Astrocyte (in vitro differentiated cells and primary cell): ENCODE measurements at regions not wholly inside any gene's neighbourhood (a gene's known extent, or its start where the extent isn't known, plus 50 kb on each side); places are given as distances from the start of the nearest gene placed in this dataset.

ENCODE experiments used
- DNase-seq: peaks from one replicate; pipeline ENCODE4 v3.0.0-alpha.2; 2010; ENCODE audit warnings: low read depth
- FAIRE-seq: peaks from 2 replicates; lab custom pipeline; 2011; peaks lifted over from hg19 to GRCh38; lab: Jason Lieb, UNC
- H2AFZ ChIP-seq: 2 replicates; pipeline ENCODE4 v1.6.0; 2012; ENCODE audit warnings: low read depth, low read length, inconsistent platforms
- H3K27ac ChIP-seq: 2 replicates; pipeline ENCODE4 v1.5.1; 2011; ENCODE audit warnings: low read depth, low read length, inconsistent platforms
- H3K27me3 ChIP-seq: 2 replicates; pipeline ENCODE4 v1.6.0; 2011; ENCODE audit warnings: low read length, inconsistent platforms; ENCODE audit not compliant: insufficient read depth
- H3K36me3 ChIP-seq: 2 replicates; pipeline ENCODE4 v1.5.1; 2011; ENCODE audit warnings: low read length, inconsistent platforms; ENCODE audit not compliant: insufficient read depth
- H3K4me1 ChIP-seq: 2 replicates; pipeline ENCODE4 v1.5.1; 2011; ENCODE audit warnings: low read length, inconsistent platforms; ENCODE audit not compliant: insufficient read depth
- H3K4me2 ChIP-seq: 2 replicates; pipeline ENCODE4 v1.6.0; 2012; ENCODE audit warnings: low read length, inconsistent platforms
- H3K4me3 ChIP-seq: 2 replicates; pipeline ENCODE4 v1.5.1; 2011; ENCODE audit warnings: low read depth, mild to moderate bottlenecking, low read length, inconsistent platforms; ENCODE audit not compliant: insufficient read depth
- H3K79me2 ChIP-seq: 2 replicates; pipeline ENCODE4 v1.6.0; 2012; ENCODE audit warnings: mild to moderate bottlenecking, low read length, inconsistent platforms; ENCODE audit not compliant: insufficient read depth
- H3K9ac ChIP-seq: 2 replicates; pipeline ENCODE4 v1.6.0; 2012; ENCODE audit warnings: mild to moderate bottlenecking, low read length, inconsistent platforms
- H3K9me3 ChIP-seq: 2 replicates; pipeline ENCODE4 v1.5.1; 2012; ENCODE audit warnings: low read depth, mild to moderate bottlenecking, low read length, inconsistent platforms; ENCODE audit not compliant: insufficient read depth
- H4K20me1 ChIP-seq: 2 replicates; pipeline ENCODE4 v1.6.0; 2012; ENCODE audit warnings: low read length, inconsistent platforms; ENCODE audit not compliant: insufficient read depth
- H3K27ac Mint-ChIP-seq: one replicate; pipeline ENCODE4 v1.8.0; 2021; ENCODE audit warnings: mild to moderate bottlenecking, mixed read lengths; ENCODE audit not compliant: unreplicated experiment
- H3K27me3 Mint-ChIP-seq: one replicate; pipeline ENCODE4 v1.8.0; 2021; ENCODE audit warnings: low read depth, mixed read lengths; ENCODE audit not compliant: unreplicated experiment
- H3K36me3 Mint-ChIP-seq: one replicate; pipeline ENCODE4 v1.8.0; 2021; ENCODE audit warnings: low read depth, mixed read lengths; ENCODE audit not compliant: unreplicated experiment
- H3K4me1 Mint-ChIP-seq: one replicate; pipeline ENCODE4 v1.8.0; 2021; ENCODE audit warnings: low read depth, mixed read lengths; ENCODE audit not compliant: unreplicated experiment
- H3K4me3 Mint-ChIP-seq: one replicate; pipeline ENCODE4 v1.8.0; 2021; ENCODE audit warnings: mild to moderate bottlenecking, moderate library complexity, mixed read lengths; ENCODE audit not compliant: unreplicated experiment
- H3K9me3 Mint-ChIP-seq: one replicate; pipeline ENCODE4 v1.8.0; 2021; ENCODE audit warnings: mild to moderate bottlenecking, mixed read lengths; ENCODE audit not compliant: unreplicated experiment
- EZH2 ChIP-seq: IDR thresholded peaks from 2 replicates; pipeline ENCODE4 v1.6.1; 2012; ENCODE audit warnings: mild to moderate bottlenecking, low read length, inconsistent platforms; ENCODE audit not compliant: insufficient read depth
- TF ChIP-seq, protein P1 (sequence below): IDR thresholded peaks from 2 replicates; pipeline ENCODE4 v1.5.1; 2011; ENCODE audit warnings: low read depth, mild to moderate bottlenecking, inconsistent platforms, low read length, moderate library complexity; ENCODE audit not compliant: insufficient read depth

DNA sequence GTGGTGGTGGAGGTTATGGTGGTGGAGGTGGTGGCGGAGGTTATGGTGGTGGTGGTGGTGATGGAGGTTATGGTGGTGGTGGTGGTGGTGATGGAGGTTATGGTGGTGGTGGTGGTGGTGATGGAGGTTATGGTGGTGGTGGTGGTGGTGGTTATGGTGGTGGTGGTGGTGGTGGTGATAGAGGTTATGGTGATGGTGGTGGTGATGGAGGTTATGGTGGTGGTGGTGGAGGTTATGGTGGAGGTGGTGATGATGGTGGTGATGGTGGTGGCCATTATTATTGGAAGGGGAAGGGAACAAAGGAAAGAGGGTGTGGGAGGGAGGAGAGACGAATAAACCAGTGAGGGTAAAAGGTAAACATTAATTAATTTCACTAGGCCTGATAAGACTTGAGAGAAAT lies 53.5 kb upstream of the TCF20 start:
- H3K36me3 ChIP-seq: no peaks in the 10 kb centered on the region
- H3K9me3 Mint-ChIP-seq: no peaks in the 10 kb centered on the region
- H3K9ac ChIP-seq: no peak overlapping the region
- peaks cover 27% of the 10 kb centered on the region for H3K27me3 Mint-ChIP-seq
- no peak overlapping the region for H2AFZ ChIP-seq
- no peak overlapping the region for H3K27ac Mint-ChIP-seq
- H3K79me2 ChIP-seq: no peaks in the 10 kb centered on the region
- TF ChIP-seq, protein P1, sequence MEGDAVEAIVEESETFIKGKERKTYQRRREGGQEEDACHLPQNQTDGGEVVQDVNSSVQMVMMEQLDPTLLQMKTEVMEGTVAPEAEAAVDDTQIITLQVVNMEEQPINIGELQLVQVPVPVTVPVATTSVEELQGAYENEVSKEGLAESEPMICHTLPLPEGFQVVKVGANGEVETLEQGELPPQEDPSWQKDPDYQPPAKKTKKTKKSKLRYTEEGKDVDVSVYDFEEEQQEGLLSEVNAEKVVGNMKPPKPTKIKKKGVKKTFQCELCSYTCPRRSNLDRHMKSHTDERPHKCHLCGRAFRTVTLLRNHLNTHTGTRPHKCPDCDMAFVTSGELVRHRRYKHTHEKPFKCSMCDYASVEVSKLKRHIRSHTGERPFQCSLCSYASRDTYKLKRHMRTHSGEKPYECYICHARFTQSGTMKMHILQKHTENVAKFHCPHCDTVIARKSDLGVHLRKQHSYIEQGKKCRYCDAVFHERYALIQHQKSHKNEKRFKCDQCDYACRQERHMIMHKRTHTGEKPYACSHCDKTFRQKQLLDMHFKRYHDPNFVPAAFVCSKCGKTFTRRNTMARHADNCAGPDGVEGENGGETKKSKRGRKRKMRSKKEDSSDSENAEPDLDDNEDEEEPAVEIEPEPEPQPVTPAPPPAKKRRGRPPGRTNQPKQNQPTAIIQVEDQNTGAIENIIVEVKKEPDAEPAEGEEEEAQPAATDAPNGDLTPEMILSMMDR: no peak
- no peak for TF ChIP-seq EZH2
- no peak for FAIRE-seq
- no peaks in the 10 kb centered on the region for H3K27me3 ChIP-seq
- no peak overlapping the region for H3K4me2 ChIP-seq
- H3K4me1 Mint-ChIP-seq: peaks cover 6% of the 10 kb centered on the region
- peaks cover 39% of the 10 kb centered on the region for H4K20me1 ChIP-seq
- no peak for DNase-seq
- H3K27ac ChIP-seq: no peak overlapping the region
- no peaks in the 10 kb centered on the region for H3K4me1 ChIP-seq
- H3K4me3 Mint-ChIP-seq: no peak overlapping the region
- no peaks in the 10 kb centered on the region for H3K36me3 Mint-ChIP-seq
- no peak overlapping the region for H3K4me3 ChIP-seq
- no peaks in the 10 kb centered on the region for H3K9me3 ChIP-seq

DNA sequence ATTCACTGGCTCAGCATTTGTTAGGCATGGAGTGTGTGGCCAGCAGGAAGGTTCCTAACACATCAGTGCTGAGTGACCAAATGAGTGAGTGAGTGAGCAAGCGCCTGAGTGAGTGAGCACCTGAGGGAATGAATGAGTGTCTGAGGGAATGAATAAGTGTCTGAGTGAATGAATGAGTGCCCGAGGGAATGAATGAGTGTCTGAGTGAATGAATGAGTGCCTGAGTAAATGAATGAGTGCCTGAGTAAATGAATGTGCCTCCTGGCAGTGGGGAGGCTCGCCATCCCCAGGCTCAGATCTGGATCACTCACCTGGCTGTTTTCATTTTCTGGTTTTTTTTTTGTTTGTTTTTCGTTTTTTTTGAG lies 52.1 kb upstream of the TCF20 start:
- no peak for TF ChIP-seq EZH2
- TF ChIP-seq, protein P1: no peak
- no peak for DNase-seq
- no peak overlapping the region for H3K27ac ChIP-seq
- peaks cover 17% of the 10 kb centered on the region for H3K27me3 Mint-ChIP-seq
- no peaks in the 10 kb centered on the region for H3K9me3 ChIP-seq
- peaks cover 3% of the 10 kb centered on the region for H3K4me1 Mint-ChIP-seq
- no peaks in the 10 kb centered on the region for H3K27me3 ChIP-seq
- H3K9me3 Mint-ChIP-seq: no peaks in the 10 kb centered on the region
- H3K79me2 ChIP-seq: no peaks in the 10 kb centered on the region
- H4K20me1 ChIP-seq: peaks cover 34% of the 10 kb centered on the region
- H3K4me1 ChIP-seq: no peaks in the 10 kb centered on the region
- no peaks in the 10 kb centered on the region for H3K36me3 Mint-ChIP-seq
- no peak overlapping the region for H3K4me2 ChIP-seq
- H3K4me3 Mint-ChIP-seq: no peak overlapping the region
- no peaks in the 10 kb centered on the region for H3K36me3 ChIP-seq
- H2AFZ ChIP-seq: no peak overlapping the region
- H3K27ac Mint-ChIP-seq: no peak overlapping the region
- no peak overlapping the region for H3K4me3 ChIP-seq
- no peak overlapping the region for H3K9ac ChIP-seq
- no peak for FAIRE-seq

DNA sequence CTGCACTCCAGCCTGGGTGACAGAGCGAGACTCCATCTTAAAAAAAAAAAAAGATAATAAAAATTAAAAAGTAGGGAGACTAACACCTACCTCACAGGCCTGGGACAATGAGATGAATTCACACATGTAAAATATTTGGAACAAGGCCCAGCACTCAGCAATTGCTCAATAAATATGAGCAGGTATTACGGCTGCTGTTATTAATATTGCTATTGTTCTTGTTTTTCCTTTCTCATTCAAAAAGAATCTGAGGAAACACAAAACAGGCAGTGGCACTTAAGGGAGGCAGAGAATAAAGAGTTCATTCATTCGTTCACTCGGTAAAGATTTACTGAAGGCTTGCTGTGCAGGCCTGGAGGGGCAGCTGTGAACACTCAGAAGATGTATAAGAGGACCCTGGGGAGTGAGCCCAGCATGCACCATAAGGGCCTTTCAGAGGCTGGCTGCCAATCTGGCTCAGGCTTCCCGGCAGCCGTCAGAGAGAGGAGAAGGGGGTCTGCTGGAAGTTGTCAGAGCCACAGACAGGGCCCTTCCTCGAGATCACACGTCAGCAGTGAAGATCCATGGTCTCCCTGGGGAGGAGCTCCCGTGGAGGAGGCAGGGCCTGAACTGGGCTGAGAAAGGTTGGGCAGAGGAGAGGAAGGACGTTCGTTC lies 51.6 kb upstream of the TCF20 start:
- Histone ChIP-seq H3K27ac (no peak overlapping the region), H3K4me2 (no peak overlapping the region), H3K4me3 (no peak overlapping the region), H3K9ac (no peak overlapping the region), H3K27me3 (no peaks in the 10 kb centered on the region), H3K79me2 (no peaks in the 10 kb centered on the region), H2AFZ (no peak overlapping the region), H3K9me3 (no peaks in the 10 kb centered on the region), H4K20me1 (peaks cover 31% of the 10 kb centered on the region), H3K4me1 (peaks cover 4% of the 10 kb centered on the region), H3K36me3 (no peaks in the 10 kb centered on the region)
- DNase-seq: no peak
- no peaks in the 10 kb centered on the region for H3K9me3 Mint-ChIP-seq
- no peak for FAIRE-seq
- no peak overlapping the region for H3K4me3 Mint-ChIP-seq
- H3K36me3 Mint-ChIP-seq: no peaks in the 10 kb centered on the region
- H3K27ac Mint-ChIP-seq: no peak overlapping the region
- H3K4me1 Mint-ChIP-seq: peaks cover 5% of the 10 kb centered on the region
- H3K27me3 Mint-ChIP-seq: peaks cover 17% of the 10 kb centered on the region
- no peak for TF ChIP-seq EZH2
- TF ChIP-seq, protein P1: no peak
